HepG2 (cell line): ENCODE measurements at regions not wholly inside any gene's neighbourhood (a gene's known extent, or its start where the extent isn't known, plus 50 kb on each side); places are given as distances from the start of the nearest gene placed in this dataset.

Experiments
- ELK4 ChIP-seq: sonication (generic); formaldehyde crosslinking; IDR thresholded peaks from 2 replicates; pipeline ENCODE4 v1.9.0; 2021; ENCODE audit warnings: missing genetic modification reagents, borderline replicate concordance
- IKZF5 ChIP-seq: IDR thresholded peaks from 2 replicates; pipeline ENCODE4 v1.6.1; 2018; ENCODE audit warnings: missing genetic modification reagents, mild to moderate bottlenecking, missing compliant biosample characterization
- SOX6 ChIP-seq, 2 experiments: fragments of 450-650 bp in 1 of 2; sonication (generic) in 1 of 2; formaldehyde crosslinking in 1 of 2; IDR thresholded peaks; 2 replicates each; pipeline versions ENCODE4 v1.4.0 to v1.6.1; 2017 to 2020; ENCODE audit warnings: antibody characterized with exemption in 1 of 2, mild to moderate bottlenecking in 1 of 2, missing genetic modification reagents in 1 of 2
- TAF1 ChIP-seq: sonication (generic); formaldehyde crosslinking; IDR thresholded peaks from 2 replicates; pipeline ENCODE4 v1.4.0; 2020; ENCODE audit warnings: missing genetic modification reagents
- TBX2 ChIP-seq: sonication (generic); formaldehyde crosslinking; IDR thresholded peaks from 2 replicates; pipeline ENCODE4 v1.5.0; 2020; ENCODE audit warnings: missing genetic modification reagents, mild to moderate bottlenecking, borderline replicate concordance
- TCF12 ChIP-seq, 2 experiments: fragments of 450-650 bp in 1 of 2; sonication (generic) in 1 of 2; formaldehyde crosslinking in 1 of 2; IDR thresholded peaks; 2 replicates each; pipeline versions ENCODE4 v1.6.1 to v1.8.0; 2017 to 2022; ENCODE audit warnings: antibody characterized with exemption in 1 of 2, mild to moderate bottlenecking in 1 of 2, missing genetic modification reagents in 1 of 2, moderate library complexity in 1 of 2
- ZGPAT ChIP-seq: IDR thresholded peaks from 2 replicates; pipeline ENCODE4 v1.6.1; 2016; ENCODE audit warnings: mild to moderate bottlenecking
- ZNF234 ChIP-seq: sonication (generic); formaldehyde crosslinking; conservative IDR thresholded peaks from 2 replicates; pipeline ENCODE4 v1.5.1; 2020; ENCODE audit warnings: mild to moderate bottlenecking, missing genetic modification reagents
- ZNF326 ChIP-seq: sonication (generic); formaldehyde crosslinking; IDR thresholded peaks from 2 replicates; pipeline ENCODE4 v1.4.0; 2020; ENCODE audit warnings: missing genetic modification reagents, borderline replicate concordance
- ZNF740 ChIP-seq: sonication (generic); formaldehyde crosslinking; IDR thresholded peaks from 2 replicates; pipeline ENCODE4 v1.4.0; 2020; ENCODE audit warnings: missing genetic modification reagents
- ZNF879 ChIP-seq: sonication (generic); formaldehyde crosslinking; IDR thresholded peaks from 2 replicates; pipeline ENCODE4 v1.8.1; 2023; ENCODE audit warnings: missing genetic modification reagents
- TF ChIP-seq, protein P1 (sequence below): sonication (generic); formaldehyde crosslinking; IDR thresholded peaks from 2 replicates; pipeline ENCODE4 v1.5.1; 2020; ENCODE audit warnings: mild to moderate bottlenecking, missing genetic modification reagents, moderate library complexity
- TF ChIP-seq, protein P2 (sequence below): sonication (generic); formaldehyde crosslinking; IDR thresholded peaks from 2 replicates; pipeline ENCODE4 v1.4.0; 2020; ENCODE audit warnings: mild to moderate bottlenecking, missing genetic modification reagents
- TF ChIP-seq, protein P3 (sequence below): sonication (generic); formaldehyde crosslinking; IDR thresholded peaks from 2 replicates; pipeline ENCODE4 v1.5.0; 2020; ENCODE audit warnings: missing genetic modification reagents

DNA sequence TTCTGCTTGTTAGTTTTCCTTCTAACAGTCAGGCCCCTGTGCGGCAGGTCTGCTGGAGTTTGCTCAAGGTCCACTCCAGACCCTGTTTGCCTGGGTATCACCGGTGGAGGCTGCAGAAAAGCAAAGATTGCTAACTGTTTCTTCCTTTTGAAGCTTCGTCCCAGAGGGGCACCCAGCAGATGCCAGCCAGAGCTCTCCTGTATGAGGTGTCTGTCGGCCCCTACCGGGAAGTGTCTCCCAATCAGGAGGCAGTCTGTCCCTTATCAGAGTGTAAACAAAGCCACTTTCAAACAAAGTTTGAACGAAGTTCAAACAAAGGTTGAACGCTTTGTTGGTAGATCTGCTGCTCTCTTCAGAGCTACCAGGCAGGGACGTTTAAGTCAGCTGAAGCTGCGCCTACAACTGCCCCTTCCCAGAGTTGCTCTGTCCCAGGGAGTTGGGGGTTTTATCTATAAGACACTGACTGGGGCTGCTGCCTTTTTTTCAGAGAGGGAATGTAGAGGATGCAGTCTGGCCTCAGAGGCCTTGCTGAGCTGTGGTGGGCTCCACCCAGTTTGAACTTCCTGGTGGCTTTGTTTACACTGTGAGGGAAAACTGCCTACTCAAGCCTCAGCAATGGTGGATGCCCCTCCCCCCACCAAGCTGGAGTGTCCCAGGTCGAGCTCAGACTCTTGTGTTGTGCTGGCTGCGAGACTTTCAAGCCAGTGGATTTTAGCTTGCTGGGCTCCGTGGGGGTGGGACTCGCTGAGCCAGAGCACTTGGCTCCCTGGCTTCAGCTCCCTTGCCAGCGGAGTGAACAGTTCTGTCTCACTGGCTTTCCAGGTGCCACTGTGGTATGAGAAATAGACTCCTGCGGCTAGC, 401.8 kb downstream of the SRGAP2C start (continued):
- TF ChIP-seq TAF1 (no peak; the same call in 1 of the 2 replicates), ZNF326 (CRISPR knock-in tag) (no peak), TCF12 (IDR thresholded peaks at IDR 0.05) (no peak), TCF12 (CRISPR knock-in tag; IDR thresholded peaks at IDR 0.05) (0 out of 2 replicates have a peak, but pooled peaks have one; percentile 4), ZNF879 (CRISPR knock-in tag) (0 out of 2 replicates have a peak, but pooled peaks have one; percentile 33), SOX6 (IDR thresholded peaks at IDR 0.05) (no peak), SOX6 (CRISPR knock-in tag; IDR thresholded peaks at IDR 0.05) (peak; percentile 94), ZNF234 (no peak), ELK4 (no peak), TBX2 (CRISPR knock-in tag) (peak; percentile 83), IKZF5 (CRISPR knock-in tag) (peak; percentile 38; the same call in 1 of the 2 replicates), ZGPAT (CRISPR knock-in tag) (peak; percentile 91), ZNF740 (CRISPR knock-in tag) (no peak)
- TF ChIP-seq, protein P1, sequence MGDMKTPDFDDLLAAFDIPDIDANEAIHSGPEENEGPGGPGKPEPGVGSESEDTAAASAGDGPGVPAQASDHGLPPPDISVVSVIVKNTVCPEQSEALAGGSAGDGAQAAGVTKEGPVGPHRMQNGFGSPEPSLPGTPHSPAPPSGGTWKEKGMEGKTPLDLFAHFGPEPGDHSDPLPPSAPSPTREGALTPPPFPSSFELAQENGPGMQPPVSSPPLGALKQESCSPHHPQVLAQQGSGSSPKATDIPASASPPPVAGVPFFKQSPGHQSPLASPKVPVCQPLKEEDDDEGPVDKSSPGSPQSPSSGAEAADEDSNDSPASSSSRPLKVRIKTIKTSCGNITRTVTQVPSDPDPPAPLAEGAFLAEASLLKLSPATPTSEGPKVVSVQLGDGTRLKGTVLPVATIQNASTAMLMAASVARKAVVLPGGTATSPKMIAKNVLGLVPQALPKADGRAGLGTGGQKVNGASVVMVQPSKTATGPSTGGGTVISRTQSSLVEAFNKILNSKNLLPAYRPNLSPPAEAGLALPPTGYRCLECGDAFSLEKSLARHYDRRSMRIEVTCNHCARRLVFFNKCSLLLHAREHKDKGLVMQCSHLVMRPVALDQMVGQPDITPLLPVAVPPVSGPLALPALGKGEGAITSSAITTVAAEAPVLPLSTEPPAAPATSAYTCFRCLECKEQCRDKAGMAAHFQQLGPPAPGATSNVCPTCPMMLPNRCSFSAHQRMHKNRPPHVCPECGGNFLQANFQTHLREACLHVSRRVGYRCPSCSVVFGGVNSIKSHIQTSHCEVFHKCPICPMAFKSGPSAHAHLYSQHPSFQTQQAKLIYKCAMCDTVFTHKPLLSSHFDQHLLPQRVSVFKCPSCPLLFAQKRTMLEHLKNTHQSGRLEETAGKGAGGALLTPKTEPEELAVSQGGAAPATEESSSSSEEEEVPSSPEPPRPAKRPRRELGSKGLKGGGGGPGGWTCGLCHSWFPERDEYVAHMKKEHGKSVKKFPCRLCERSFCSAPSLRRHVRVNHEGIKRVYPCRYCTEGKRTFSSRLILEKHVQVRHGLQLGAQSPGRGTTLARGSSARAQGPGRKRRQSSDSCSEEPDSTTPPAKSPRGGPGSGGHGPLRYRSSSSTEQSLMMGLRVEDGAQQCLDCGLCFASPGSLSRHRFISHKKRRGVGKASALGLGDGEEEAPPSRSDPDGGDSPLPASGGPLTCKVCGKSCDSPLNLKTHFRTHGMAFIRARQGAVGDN (CRISPR knock-in tag): peak; percentile 85
- TF ChIP-seq, protein P2, sequence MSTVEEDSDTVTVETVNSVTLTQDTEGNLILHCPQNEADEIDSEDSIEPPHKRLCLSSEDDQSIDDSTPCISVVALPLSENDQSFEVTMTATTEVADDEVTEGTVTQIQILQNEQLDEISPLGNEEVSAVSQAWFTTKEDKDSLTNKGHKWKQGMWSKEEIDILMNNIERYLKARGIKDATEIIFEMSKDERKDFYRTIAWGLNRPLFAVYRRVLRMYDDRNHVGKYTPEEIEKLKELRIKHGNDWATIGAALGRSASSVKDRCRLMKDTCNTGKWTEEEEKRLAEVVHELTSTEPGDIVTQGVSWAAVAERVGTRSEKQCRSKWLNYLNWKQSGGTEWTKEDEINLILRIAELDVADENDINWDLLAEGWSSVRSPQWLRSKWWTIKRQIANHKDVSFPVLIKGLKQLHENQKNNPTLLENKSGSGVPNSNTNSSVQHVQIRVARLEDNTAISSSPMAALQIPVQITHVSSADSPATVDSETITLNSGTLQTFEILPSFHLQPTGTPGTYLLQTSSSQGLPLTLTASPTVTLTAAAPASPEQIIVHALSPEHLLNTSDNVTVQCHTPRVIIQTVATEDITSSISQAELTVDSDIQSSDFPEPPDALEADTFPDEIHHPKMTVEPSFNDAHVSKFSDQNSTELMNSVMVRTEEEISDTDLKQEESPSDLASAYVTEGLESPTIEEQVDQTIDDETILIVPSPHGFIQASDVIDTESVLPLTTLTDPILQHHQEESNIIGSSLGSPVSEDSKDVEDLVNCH (CRISPR knock-in tag): no peak
- TF ChIP-seq, protein P3, sequence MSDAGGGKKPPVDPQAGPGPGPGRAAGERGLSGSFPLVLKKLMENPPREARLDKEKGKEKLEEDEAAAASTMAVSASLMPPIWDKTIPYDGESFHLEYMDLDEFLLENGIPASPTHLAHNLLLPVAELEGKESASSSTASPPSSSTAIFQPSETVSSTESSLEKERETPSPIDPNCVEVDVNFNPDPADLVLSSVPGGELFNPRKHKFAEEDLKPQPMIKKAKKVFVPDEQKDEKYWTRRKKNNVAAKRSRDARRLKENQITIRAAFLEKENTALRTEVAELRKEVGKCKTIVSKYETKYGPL (CRISPR knock-in tag): no peak
